GM21390 (cell line): ENCODE measurements at regions not wholly inside any gene's neighbourhood (a gene's known extent, or its start where the extent isn't known, plus 50 kb on each side); places are given as distances from the start of the nearest gene placed in this dataset.

Source experiments
- ATAC-seq: cut with Tn5 transposase; IDR thresholded peaks from one replicate; pipeline ENCODE4 v1.9.1; 2021; ENCODE audit not compliant: unreplicated experiment

GRCh38 chr5:54927097-54927746 is 58.2 kb downstream of the ESM1 start:
- ATAC-seq: no peak

- no peak for ATAC-seq
Measured at GRCh38 chr5:54924487-54924886, 60.9 kb downstream of the ESM1 start.

GRCh38 chr5:54917323-54917722 is 68.1 kb downstream of the ESM1 start:
- ATAC-seq: no peak

- no peak for ATAC-seq
Measured at GRCh38 chr5:54915466-54916027, 69.8 kb downstream of the ESM1 start.

GRCh38 chr5:54912021-54912420 is 73.4 kb downstream of the ESM1 start:
- no peak for ATAC-seq

- ATAC-seq: no peak
Measured at GRCh38 chr5:54909911-54910870, 75.2 kb downstream of the ESM1 start.

- no peak for ATAC-seq
Measured at GRCh38 chr5:54908774-54909525, 76.4 kb downstream of the ESM1 start.

GRCh38 chr5:54905942-54906537 is 79.4 kb downstream of the ESM1 start:
- no peak for ATAC-seq

GRCh38 chr5:54905246-54905795 is 80.1 kb downstream of the ESM1 start:
- no peak for ATAC-seq

GRCh38 chr5:54904425-54904824 is 81.0 kb downstream of the ESM1 start:
- ATAC-seq: no peak

GRCh38 chr5:54902791-54903473 is 82.5 kb downstream of the ESM1 start:
- ATAC-seq: peak; percentile 100

- no peak for ATAC-seq
Measured at GRCh38 chr5:54900984-54901725, 84.2 kb downstream of the ESM1 start.

GRCh38 chr5:54897001-54897400 is 88.4 kb downstream of the ESM1 start:
- ATAC-seq: no peak

- ATAC-seq: no peak
Measured at GRCh38 chr5:54895816-54896341, 89.5 kb downstream of the ESM1 start.

- ATAC-seq: no peak
Measured at GRCh38 chr5:54894957-54895815, 90.2 kb downstream of the ESM1 start.

- no peak for ATAC-seq
Measured at GRCh38 chr5:54889826-54890225, 95.6 kb downstream of the ESM1 start.

GRCh38 chr5:54887663-54888062 is 97.7 kb downstream of the ESM1 start:
- no peak for ATAC-seq

GRCh38 chr5:54886866-54887265 is 98.5 kb downstream of the ESM1 start:
- no peak for ATAC-seq
